GM12872 (cell line): ENCODE measurements at regions not wholly inside any gene's neighbourhood (a gene's known extent, or its start where the extent isn't known, plus 50 kb on each side); places are given as distances from the start of the nearest gene placed in this dataset.

ENCODE experiments used
- CTCF ChIP-seq: IDR thresholded peaks from 3 replicates; pipeline ENCODE4 v1.5.1; 2011; ENCODE audit warnings: low read depth, mild to moderate bottlenecking, low read length, moderate library complexity; ENCODE audit not compliant: insufficient read depth

- TF ChIP-seq CTCF: no peak
Observed at GRCh38 chr10:131830446-131831130, 70.2 kb upstream of the PPP2R2D start.

- no peak for TF ChIP-seq CTCF
Observed at GRCh38 chr10:131831561-131831960, 69.2 kb upstream of the PPP2R2D start.

- TF ChIP-seq CTCF: no peak
Observed at GRCh38 chr10:131832056-131832685, 68.6 kb upstream of the PPP2R2D start.

- TF ChIP-seq CTCF: no peak
Observed at GRCh38 chr10:131833013-131833412, 67.8 kb upstream of the PPP2R2D start.

- TF ChIP-seq CTCF: no peak
Observed at GRCh38 chr10:131833446-131834080, 67.2 kb upstream of the PPP2R2D start.

- no peak for TF ChIP-seq CTCF
Observed at GRCh38 chr10:131834152-131834810, 66.5 kb upstream of the PPP2R2D start.

GRCh38 chr10:131838966-131839742 lies 61.7 kb upstream of the PPP2R2D start:
- TF ChIP-seq CTCF: no peak
